Activated CD4-positive, alpha-beta T cell treated with anti-CD3 and anti-CD28 coated beads, Interleukin-2, amount 50 U/mL, for 1 hour (primary cell): ENCODE measurements at regions not wholly inside any gene's neighbourhood (a gene's known extent, or its start where the extent isn't known, plus 50 kb on each side); places are given as distances from the start of the nearest gene placed in this dataset.
"Not testable (repeated sequence)": the region's sequence is repeated elsewhere in the genome, so short reads cannot be mapped to it uniquely, and the experiment has no call there.

Experiments
- DNase-seq: peaks from one replicate; pipeline ENCODE4 v3.0.0-alpha.2; 2020

DNA sequence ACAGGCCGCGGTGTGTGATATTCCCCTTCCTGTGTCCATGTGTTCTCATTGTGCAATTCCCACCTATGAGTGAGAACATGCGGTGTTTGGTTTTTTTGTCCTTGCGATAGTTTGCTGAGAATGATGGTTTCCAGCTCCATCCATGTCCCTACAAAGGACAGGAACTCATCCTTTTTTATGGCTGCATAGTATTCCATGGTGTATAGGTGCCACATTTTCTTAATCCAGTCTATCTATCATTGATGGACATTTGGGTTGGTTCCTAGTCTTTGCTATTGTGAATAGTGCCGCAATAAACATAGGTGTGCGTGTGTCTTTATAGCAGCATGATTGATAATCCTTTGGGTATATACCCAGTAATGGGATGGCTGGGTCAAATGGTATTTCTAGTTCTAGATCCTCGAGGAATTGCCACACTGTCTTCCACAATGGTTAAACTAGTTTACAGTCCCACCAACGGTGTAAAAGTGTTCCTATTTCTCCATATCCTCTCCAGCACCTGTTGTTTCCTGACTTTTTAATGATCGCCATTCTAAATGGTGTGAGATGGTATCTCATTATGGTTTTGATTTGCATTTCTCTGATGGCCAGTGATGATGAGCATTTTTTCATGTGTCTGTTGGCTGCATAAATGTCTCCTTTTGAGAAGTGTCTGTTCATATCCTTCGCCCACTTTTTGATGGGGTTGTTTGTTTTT, 125.1 kb downstream of the USP22 start:
- not testable (repeated sequence) for DNase-seq

DNA sequence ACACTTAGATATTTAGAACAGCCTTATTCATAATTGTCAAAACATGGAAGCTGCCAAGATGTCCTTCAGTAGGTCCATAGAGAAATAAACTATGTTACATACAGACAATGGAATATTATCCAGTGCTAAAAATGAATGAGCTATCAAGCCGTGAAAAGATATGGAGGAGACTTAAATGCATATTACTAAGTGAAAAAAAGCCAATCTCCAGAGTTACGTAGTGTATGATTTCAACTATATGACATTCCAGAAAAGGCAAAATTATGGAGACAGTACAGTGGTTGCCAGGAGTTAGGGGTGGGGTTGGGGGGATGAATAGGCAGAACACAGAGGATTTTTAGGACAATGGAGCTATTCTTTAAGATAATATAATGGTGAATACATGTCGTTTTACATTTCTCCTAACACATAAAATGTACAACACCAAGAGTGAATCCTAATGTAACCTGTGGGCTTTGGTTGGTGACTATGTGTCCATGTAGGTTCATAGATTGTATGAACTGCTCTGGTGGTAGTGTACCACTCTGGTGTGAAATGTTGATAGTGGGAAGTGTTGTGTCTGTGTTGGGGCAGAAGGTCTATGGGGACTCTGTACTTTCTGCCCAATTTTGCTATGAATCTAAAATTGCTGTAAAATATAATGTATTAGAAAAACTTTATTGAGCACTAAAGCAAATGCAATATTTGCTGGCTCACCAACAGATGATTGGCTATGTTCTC, 122.6 kb downstream of the USP22 start:
- DNase-seq: no peak

DNA sequence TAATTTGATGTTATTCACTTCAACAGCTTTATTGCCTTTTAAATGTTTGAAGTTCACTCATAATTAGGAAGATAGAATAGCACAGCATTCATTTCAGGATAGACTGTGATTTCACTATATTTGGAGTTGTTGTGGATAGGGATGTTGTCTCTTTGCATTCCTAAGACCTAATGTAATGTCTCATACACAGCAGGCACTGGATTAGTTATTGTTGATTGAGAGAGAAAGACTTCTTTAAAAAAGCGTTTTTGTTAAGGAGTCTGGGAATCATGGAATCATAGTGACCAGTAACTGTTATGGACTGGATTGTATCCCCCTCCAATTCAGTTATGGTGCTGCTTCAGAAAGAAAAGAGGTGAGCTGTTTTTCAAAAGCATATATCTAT, 122.0 kb downstream of the USP22 start:
- no peak for DNase-seq

DNA sequence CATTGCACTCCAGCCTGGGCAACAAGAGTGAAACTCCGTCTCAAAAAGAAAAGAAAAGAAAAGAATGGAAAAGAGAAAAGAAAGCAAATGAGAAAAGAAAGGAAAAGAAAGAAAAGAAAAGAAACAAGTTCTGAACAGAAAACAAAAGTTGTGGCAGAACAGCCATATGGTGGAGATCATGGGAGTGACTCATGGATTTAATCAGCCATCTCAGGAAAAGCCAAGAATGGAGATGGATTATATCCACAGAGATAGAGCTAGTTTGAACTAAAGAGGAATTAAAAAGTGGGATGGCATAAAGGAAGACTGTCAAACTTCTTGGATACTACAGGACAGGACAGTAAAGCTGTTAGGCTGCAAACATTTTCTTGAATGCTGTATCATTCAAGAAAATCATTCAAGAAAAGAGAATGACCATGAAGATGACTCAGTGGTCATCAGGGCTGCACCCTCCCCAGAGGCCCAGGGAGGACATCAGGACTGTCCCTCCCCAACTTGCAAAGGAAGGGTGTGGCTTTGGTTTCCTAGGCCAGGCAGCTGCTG, 120.6 kb downstream of the USP22 start:
- no peak for DNase-seq

DNA sequence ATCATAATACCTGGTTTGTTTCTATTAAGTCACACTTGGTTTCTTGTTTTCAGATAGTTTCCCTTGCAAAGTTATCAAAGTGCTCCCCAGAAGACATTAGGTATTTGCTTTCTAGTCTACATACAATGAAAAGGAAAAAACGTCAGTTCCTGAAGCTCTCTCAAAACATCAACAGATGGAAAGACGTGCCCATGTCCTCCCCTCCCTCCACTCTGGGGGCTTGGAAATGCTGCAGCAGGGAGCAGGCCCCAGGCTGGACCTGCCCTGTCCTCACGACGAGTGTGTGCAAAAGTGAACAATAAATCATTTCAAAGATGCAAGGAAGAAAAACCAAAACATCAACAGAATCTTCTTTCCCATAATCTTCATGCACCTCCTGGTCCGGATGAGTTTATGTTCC, 118.5 kb downstream of the USP22 start:
- no peak for DNase-seq

DNA sequence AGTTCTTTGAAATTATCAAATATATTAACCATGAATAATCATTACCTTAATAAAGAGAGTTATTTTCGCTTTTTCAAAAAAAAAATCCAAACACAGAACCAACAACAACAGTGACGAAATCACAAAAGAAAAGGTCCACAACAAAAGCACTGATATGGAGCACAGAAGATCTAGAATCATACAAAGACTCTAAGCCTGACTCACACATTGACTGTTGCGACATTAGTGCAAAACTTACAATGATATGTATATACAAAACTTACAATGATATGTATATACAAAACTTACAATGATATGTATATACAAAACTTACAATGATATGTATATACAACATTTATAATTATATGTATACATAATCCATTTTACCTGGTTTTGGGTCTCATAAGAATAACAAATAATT, 117.7 kb downstream of the USP22 start:
- DNase-seq: no peak

DNA sequence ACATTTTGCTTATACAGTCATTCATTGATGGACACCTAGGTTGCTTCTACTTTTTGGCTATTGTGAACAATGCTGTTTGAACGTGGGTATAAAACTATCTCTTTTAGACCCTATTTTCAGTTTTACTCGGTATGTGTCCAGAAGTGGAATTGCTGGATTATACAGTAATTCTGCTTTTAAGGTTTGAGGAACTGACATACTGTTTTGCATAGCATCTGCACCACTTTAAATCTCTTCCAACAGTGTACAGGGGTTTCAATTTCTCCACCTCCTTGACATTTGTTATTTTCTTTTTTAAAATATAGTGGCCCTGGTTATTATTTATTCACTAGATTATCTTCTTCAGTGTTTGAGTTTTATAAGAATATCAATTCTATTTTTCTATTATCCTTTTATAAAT, 116.9 kb downstream of the USP22 start:
- DNase-seq: no peak

DNA sequence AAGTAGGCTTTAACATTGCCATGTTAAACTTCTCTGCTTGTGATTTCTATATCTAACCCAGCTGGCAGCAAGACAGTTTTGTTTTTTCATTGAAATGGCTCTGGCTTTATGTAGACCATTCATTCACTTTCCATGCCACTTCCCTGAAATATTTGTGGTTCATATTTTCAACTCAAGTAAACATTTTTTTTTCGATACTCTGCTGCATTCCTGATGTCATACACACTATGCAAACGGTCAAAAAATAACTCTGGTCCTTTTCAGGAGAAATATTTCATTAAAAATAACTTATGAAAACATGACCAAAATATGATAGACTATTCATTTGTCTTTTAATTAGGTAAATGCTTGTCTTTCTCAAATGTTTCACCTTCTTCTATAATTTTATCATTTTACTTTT, 116.3 kb downstream of the USP22 start:
- no peak for DNase-seq

DNA sequence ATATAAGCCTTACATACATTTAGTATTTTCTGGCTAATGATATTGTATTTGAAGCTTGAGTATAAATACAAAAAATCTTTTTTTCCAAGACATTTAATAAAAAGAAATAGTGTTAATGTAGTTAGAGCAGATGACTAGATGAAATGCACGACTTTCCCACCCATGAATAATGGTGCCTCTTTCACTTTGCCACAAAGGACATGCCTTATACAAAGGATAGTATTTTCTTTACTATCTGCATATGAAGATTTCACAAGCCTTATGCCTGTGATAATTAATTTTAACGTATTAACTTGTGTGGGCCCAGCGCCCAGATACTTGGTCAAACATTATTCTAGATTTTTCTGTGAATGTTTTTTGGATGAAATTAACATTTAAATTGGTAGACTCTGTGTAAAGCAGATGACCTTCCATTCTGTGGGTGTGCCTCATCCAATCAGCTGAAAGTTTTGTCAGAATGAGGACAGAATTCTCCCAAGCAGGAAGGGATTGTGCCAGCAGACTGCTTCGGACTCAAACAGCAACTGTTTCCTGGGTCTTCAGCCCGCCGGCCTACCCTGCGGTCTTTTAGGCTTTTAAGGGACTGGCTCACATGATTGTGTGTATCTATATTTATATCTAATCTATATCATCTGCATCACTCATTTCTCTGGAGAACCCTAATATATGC, 115.4 kb downstream of the USP22 start:
- DNase-seq: no peak

DNA sequence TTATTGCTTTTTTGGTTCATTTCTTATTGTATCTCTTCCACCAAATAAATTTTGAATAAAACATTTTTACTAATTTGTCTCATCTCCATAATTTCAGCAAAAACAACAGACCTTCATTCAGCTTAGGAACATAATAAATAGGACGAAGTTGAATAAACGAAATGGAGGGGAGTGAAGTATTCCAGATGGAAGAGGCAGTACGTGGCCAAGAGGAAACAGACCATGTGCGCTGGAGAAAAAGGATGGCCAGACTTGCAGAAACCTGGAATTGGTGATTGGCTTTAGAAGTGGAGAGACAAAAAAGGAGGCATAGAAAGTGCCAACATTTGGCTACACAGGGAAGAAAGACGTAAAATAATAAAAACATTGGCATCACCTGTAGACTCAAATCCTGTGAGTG, 113.5 kb downstream of the USP22 start:
- DNase-seq: no peak

DNA sequence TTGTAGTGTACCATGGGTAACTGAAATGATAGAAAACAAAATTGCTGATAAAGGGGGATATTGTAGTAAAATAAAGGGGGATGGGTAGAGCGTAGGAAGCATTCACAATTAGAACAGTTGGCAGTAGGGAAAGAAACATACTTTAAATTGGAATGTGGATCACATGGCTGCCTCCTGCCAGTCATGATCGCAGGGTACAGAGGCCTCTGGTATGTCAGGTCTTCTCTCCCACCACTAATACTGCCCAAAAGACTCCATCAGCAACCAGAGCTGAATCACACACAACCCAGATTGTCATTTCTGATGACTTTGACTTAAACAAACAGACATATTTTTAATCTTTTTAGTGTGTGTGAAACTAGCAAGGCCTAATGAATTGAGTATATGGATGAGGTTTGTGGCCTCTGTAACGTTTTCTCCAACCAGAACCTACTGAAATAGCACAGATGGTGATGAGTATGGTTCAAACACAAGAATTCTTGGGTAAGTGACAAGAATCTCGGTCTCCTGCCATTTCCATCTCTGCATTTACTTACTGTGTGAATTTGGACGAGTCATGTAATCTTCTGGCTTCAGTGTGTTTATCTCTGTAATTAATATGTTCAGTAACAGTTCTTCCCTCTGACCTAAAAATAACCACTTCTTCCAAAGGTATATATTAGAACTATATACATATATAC, 112.6 kb downstream of the USP22 start:
- DNase-seq: no peak

DNA sequence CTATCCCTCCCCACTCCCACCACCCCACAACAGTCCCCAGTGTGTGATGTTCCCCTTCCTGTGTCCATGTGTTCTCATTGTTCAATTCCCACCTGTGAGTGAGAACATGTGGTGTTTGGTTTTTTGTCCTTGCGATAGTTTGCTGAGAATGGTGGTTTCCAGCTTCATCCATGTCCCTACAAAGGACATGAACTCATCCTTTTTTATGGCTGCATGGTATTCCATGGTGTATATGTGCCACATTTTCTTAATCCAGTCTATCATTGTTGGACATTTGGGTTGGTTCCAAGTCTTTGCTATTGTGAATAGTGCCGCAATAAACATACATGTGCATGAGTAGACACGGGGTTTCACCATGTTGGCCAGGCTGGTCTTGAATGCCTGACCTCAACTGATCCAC, 109.8 kb downstream of the USP22 start:
- DNase-seq: not testable (repeated sequence)

DNA sequence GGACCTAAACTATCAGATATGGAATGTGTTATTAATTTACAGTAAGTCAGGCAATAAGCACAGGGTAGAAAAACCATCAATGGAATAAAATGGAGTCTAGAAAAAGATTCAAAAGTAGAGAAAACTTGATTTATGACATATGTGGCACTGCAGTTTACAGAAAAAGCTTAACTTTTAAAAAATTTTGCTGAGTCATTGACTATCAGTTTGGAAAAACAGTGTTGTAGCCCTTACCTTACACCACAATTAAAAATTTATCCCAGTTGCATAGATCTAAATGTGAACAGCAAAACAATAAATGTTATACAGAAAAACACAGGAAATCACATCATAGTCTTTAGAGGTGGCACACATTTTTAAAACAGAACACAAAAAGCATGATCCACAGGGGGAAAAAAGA, 108.5 kb downstream of the USP22 start:
- DNase-seq: no peak

DNA sequence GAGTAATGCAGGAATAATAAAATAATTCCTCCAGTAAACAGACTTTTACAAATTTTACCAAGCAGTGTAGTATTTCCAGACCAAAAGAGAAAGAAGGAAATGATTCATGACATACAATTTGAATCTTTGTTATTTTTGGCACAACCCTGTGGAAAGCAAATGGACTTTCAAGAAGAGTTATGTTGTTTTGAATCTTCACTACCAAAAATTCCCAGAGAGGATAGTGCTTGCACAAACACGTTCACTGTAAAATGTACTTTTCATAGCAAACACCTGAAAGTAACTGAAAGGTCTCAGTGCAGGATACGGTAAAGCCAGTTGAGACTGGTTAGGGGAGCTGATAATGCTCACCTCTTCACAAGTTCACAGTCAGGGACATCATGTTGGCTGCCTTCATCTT, 107.1 kb downstream of the USP22 start:
- DNase-seq: no peak

DNA sequence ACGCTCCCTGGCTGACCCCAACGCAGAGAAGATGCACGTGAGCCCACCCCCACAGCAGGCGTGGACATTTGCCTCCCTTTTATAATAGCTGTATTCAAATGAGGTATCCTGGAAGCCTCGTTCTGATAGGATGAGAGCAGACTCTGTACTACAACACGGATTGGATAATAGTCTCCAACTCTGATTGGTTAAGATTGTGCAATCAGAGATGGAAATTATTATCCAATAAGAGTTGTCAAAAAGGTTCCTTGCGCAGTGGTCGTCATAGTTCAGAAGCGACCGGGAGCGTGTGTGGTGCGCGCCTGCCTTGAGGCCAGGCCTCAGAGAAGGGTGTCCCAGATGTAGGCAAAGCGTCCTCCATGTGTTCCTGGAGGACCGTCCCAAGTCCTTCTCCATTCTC, 104.6 kb downstream of the USP22 start:
- DNase-seq: no peak

DNA sequence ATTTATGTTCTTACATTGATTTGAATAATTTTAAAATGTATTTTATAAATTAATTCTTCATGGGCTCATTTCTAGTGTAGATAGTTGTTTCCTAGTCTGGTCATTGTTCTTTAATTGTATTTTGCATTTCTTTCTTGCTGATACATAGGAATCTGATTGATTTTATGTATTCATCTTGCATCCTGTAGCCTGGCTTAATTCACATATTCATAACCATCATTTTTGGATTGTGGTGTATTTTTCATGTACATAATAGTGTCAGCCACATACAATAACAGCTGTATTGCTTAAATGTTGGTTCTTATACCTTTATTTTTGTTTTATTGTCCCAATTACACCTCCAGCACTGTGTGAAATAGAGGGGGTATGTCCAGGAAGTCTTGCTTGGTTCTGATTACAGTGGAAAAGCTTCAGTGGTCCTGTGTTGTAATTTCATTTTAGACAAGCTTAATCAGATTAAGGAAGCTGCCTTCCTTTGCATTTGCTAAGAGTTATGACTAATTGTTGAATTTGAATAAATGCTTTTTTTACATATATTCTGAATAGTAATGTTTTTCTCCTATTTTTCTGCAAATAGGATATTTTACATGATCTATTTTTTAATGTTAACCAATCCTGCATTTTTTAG, 103.7 kb downstream of the USP22 start:
- DNase-seq: no peak

DNA sequence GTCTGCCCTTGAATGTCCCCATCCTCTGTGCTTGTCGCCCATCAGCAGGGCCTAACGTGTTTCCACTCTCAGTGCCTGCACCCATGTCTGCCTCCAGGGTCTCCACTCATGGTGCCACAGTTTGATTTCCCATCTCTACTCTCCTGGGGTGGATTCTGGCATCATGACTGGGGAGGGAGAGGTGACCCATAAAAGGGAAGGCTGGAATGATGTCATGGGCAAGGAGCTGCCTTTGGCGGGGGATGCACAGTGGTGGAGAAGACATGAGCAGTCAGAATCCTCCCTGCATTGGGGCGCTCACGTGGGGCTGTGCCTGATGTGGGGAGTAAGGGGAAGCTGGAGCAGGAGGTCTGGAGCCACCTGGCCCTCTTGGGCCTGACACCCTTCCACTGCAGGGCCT, 100.9 kb downstream of the USP22 start:
- DNase-seq: no peak

DNA sequence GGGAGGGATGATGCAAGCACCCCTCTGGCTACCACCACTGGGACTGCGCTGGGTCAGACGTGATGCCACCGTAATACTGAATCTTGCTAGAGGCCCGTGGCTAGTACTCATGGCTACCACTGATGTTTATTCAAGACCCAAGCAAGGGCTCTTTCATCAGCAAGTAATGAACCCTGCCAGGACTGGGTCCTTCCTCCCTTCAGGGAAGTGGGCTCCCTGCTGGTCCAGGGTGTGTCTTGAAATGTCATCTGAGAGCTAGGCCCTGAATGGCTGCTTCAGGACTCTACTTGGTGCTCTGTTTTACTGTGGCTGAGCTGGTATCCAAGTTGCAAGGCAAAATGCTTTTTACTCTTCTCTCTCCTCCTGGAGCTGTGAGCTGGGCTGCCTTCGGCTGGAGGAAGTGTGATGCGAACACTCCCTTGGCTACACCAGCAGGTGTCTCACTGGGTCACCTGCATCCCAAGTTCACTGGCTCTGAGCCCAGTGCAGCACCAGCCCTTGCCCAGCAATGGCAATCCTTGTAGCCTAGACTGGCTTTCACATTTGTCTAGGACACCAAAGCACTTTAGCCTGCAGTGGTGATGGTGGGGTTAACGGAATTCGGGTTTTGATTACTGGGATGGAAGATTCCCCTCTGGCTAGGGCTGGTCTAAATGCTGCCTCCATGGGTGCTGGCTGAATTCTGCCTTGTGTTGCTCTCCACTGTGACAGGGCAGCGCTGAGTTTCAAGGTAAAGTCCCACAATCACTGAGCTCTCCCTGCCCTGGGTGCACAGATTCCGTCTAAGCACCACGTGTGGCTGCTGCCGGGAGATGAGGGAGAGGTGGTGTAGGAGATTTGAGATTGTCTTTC, 98.6 kb downstream of the USP22 start:
- peak; percentile 16 for DNase-seq

DNA sequence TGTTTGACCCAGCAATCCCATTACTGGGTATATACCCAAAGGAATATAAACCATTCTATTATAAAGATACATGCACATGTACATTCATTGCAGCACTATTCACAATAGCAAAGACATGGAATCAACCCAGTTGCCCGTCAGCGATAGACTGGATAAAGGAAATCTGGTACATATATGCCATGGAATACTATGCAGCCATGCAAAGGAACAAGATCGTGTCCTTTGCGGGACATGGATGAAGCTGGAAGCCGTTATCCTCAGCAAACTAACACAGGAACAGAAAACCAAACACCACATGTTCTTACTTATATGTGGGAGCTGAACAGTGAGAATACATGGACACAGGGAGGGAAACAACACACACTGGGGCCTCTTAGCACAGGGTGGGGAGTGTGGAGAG, 95.1 kb downstream of the USP22 start:
- not testable (repeated sequence) for DNase-seq

DNA sequence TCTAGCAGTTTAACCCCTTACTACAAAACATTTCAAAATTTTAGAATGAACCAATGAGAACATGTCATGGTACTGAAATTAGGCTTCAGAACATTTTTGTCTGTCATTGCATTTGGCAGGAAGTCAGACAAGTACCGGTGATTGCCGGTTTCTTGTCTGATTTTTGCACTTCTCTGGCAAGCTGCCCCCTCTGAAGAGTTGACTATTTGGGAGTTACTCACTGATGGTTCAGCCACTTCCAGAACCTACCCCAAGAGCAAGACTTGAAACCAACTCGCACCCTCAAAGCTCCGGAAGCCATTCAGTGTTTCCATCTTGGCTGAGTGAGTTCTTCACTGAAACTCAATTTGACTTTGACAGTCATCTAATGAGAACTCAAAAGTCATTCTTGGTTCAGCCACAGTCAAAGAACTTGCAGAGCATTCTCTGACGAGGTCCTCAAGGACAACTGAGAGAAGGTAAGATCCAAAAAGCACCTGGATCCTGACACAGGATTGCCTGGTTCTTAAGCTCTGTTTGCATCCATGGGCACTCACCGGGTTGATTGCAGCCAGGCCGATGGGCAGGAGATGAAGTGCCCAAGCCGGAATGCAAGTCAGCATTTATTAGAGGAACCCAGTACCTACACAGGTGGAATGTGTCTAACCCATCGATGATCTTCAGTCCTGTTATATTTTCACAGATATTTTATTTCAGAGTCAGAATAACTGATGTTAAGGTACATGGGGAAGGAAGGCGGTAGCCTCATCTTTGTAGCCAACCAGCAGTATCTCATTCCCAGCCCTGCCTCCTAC, 93.6 kb downstream of the USP22 start:
- DNase-seq: no peak
